Natural killer cell (primary cell): ENCODE measurements at regions not wholly inside any gene's neighbourhood (a gene's known extent, or its start where the extent isn't known, plus 50 kb on each side); places are given as distances from the start of the nearest gene placed in this dataset.

Source experiments
- ATAC-seq, 3 donors: fragments of 150-1000 bp in 2 of 3; fragments of 200-7000 bp in 1 of 3; cut with Tn5 transposase; 1 replicate in 1 of 3; 2 replicates in 2 of 3; pipeline ENCODE4 v1.10.0; 2021; ENCODE audit warnings: mild to moderate bottlenecking in 2 of 3, moderate library complexity in 2 of 3
- DNase-seq, 2 donors: peaks; one replicate each; pipeline versions ENCODE4 v3.0.0 to v3.0.0-alpha.2; 2013 to 2021; ENCODE audit warnings: mixed read lengths in 1 of 2
- H3K27ac ChIP-seq: one replicate; pipeline ENCODE4 v1.5.1; 2013; ENCODE audit warnings: mild to moderate bottlenecking, low read length
- H3K27me3 ChIP-seq: one replicate; pipeline ENCODE4 v1.6.1; 2013; ENCODE audit warnings: low read length; ENCODE audit not compliant: control insufficient read depth, insufficient read depth
- H3K36me3 ChIP-seq: one replicate; pipeline ENCODE4 v1.6.1; 2013; ENCODE audit warnings: low read length; ENCODE audit not compliant: control insufficient read depth, insufficient read depth
- H3K4me1 ChIP-seq: one replicate; pipeline ENCODE4 v1.6.1; 2013; ENCODE audit warnings: low read length; ENCODE audit not compliant: control insufficient read depth, insufficient read depth
- H3K4me3 ChIP-seq: one replicate; pipeline ENCODE4 v1.5.1; 2013; ENCODE audit warnings: low read length
- H3K9me3 ChIP-seq: one replicate; pipeline ENCODE4 v1.6.1; 2013; ENCODE audit warnings: low read length; ENCODE audit not compliant: control insufficient read depth, insufficient read depth
- H3K27ac Mint-ChIP-seq, 2 donors: one replicate each; pipeline ENCODE4 v1.8.0; 2022; ENCODE audit warnings: mild to moderate bottlenecking in 2 of 2, mixed read lengths in 2 of 2, moderate library complexity in 1 of 2
- H3K27me3 Mint-ChIP-seq, 2 donors: one replicate each; pipeline ENCODE4 v1.8.0; 2022; ENCODE audit warnings: low read depth in 2 of 2, mixed read lengths in 2 of 2
- H3K36me3 Mint-ChIP-seq: one replicate; pipeline ENCODE4 v1.8.0; 2022; ENCODE audit warnings: mixed read lengths
- H3K4me1 Mint-ChIP-seq, 2 donors: one replicate each; pipeline ENCODE4 v1.8.0; 2022; ENCODE audit warnings: mixed read lengths in 2 of 2
- H3K4me3 Mint-ChIP-seq: one replicate; pipeline ENCODE4 v1.8.0; 2022; ENCODE audit warnings: mild to moderate bottlenecking, moderate library complexity, mixed read lengths
- H3K9me3 Mint-ChIP-seq, 2 donors: one replicate each; pipeline ENCODE4 v1.8.0; 2022; ENCODE audit warnings: mixed read lengths in 2 of 2
- CTCF ChIP-seq: fragments of 200-600 bp; IDR thresholded peaks from one replicate; pipeline ENCODE4 v1.8.0; 2022; ENCODE audit warnings: antibody characterized with exemption
- WGBS: methylation state at CpG from one replicate; pipeline ENCODE4 v1.1.7; 2013; ENCODE audit warnings: missing lambda C conversion rate; ENCODE audit not compliant: insufficient coverage; 5-methylcytosine and 5-hydroxymethylcytosine counted together
- intact Hi-C: fragments of 100-400 bp; cut with micrococcal nuclease; formaldehyde crosslinking; loops from one replicate; pipeline ENCODE4 v1.14.2; 2022

DNA sequence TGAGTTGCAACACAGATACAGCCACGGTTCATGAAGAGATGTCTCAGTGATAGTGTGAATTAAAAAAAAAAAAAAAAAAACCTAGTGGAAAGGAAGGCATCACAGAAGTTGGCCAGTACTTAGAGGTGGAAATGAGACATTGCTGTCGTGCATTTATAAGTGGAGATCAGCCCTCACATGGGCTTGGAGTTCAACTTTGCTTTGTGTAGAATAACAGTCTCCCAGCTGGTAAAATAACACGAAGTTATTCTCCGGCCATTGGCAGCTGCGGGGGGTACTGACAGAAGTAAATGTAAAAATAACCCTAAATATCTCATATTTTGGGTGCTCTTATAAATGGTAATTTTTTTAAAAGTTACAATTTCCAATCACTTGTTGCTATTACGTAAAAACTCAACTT, 98.8 kb upstream of the TMEM18 start:
- no peak overlapping the region for H3K4me3 ChIP-seq
- Mint-ChIP-seq H3K4me3 (no peak overlapping the region), H3K4me1 (no peaks in the 10 kb centered on the region), H3K27ac (no peak overlapping the region), H3K27me3 (peaks cover 4 to 26% of the 10 kb centered on the region in 2 donors), H3K36me3 (no peaks in the 10 kb centered on the region), H3K9me3 (no peaks in the 10 kb centered on the region)
- no peak overlapping the region for H3K27ac ChIP-seq
- no peak for TF ChIP-seq CTCF
- intact Hi-C loops, result no loop called here
- no peaks in the 10 kb centered on the region for H3K9me3 ChIP-seq
- no peak for DNase-seq
- no peaks in the 10 kb centered on the region for H3K4me1 ChIP-seq
- no peaks in the 10 kb centered on the region for H3K27me3 ChIP-seq
- 64% methylated on average over 4 of the region's 6 CpGs for WGBS
- no peaks in the 10 kb centered on the region for H3K36me3 ChIP-seq
- ATAC-seq, result no peak

- Mint-ChIP-seq H3K4me3 (no peak overlapping the region), H3K9me3 (no peaks in the 10 kb centered on the region), H3K36me3 (no peaks in the 10 kb centered on the region), H3K27ac (no peak overlapping the region), H3K27me3 (peaks cover 4 to 26% of the 10 kb centered on the region in 2 donors), H3K4me1 (peaks cover 11 to 13% of the 10 kb centered on the region in 2 donors)
- intact Hi-C loops, result no loop called here
- no peak for TF ChIP-seq CTCF
- 46% methylated on average over 5 of the region's 7 CpGs for WGBS
- H3K9me3 ChIP-seq, result no peaks in the 10 kb centered on the region
- ATAC-seq (no peak), DNase-seq (no peak)
- no peaks in the 10 kb centered on the region for H3K27me3 ChIP-seq
- no peak overlapping the region for H3K27ac ChIP-seq
- peaks cover 13% of the 10 kb centered on the region for H3K4me1 ChIP-seq
- H3K4me3 ChIP-seq, result no peak overlapping the region
- no peaks in the 10 kb centered on the region for H3K36me3 ChIP-seq
These were observed 97.2 kb upstream of the TMEM18 start for GRCh38 chr2:774436-774835.

DNA sequence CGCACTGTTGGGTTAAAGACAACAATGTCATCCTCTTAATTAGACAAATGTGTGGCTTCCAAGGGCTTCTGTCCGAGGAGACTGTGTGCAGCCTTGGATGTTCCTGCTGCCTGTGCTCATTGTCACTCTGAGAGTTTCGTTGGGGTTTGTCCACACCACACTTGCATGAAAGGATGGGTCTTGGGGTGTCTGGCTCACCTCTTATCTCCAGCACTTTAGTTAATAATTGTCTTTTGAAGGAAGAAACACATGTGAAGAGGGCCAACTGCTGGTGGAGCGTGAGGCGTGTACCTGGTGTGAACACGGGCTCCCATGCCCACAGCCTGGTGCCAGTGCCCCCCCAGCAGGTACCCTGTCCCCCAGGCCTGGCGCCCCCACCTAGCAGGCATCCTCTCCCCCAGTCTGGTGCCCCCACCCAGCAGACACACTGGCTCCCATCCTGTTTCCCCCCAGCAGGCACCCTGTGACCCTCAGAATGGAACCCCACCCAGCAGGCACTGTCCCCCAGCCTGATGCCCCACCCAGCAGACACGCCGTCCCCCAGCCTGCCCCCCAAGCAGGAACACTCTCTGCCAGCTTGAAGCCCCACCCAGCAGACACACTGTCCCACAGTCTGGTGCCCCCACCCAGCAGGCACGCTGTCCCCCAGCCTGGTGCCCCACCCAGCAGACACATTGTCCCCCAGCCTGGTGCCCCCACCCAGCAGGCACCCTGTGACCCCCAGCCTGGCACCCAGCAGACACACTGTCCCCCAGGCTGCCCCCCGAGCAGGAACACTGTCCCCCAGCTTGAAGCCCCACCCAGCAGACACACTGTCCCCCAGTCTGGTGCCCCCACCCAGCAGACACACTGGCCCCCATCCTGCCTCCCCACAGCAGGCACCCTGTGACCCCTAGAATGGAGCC, 96.3 kb upstream of the TMEM18 start:
- H3K4me1 Mint-ChIP-seq, result peaks cover 18 to 22% of the 10 kb centered on the region in 2 donors
- WGBS, result 71% methylated on average over 10 of the region's 11 CpGs
- H3K36me3 Mint-ChIP-seq, result no peaks in the 10 kb centered on the region
- H3K27ac Mint-ChIP-seq, result no peak overlapping the region
- no peaks in the 10 kb centered on the region for H3K9me3 ChIP-seq
- peaks cover 1 to 21% of the 10 kb centered on the region in 2 donors for H3K27me3 Mint-ChIP-seq
- DNase-seq (no peak), ATAC-seq (no peak)
- H3K4me3 Mint-ChIP-seq, result no peak overlapping the region
- H3K36me3 ChIP-seq, result no peaks in the 10 kb centered on the region
- H3K27ac ChIP-seq, result no peak overlapping the region
- no peak overlapping the region for H3K4me3 ChIP-seq
- H3K27me3 ChIP-seq, result no peaks in the 10 kb centered on the region
- TF ChIP-seq CTCF, result no peak
- intact Hi-C loops, result no loop called here
- H3K9me3 Mint-ChIP-seq, result no peaks in the 10 kb centered on the region
- H3K4me1 ChIP-seq, result peaks cover 16% of the 10 kb centered on the region
